Effector memory CD8-positive, alpha-beta T cell (primary cell): ENCODE measurements at regions not wholly inside any gene's neighbourhood (a gene's known extent, or its start where the extent isn't known, plus 50 kb on each side); places are given as distances from the start of the nearest gene placed in this dataset.

Source experiments
- ATAC-seq: fragments of 150-1000 bp; cut with Tn5 transposase; replicated peaks from 2 replicates; pipeline ENCODE4 v1.10.0; 2021; ENCODE audit warnings: mild to moderate bottlenecking, moderate library complexity
- DNase-seq, 3 experiments: peaks; one replicate each; pipeline ENCODE4 v3.0.0; 2021
- H3K27ac Mint-ChIP-seq, 2 donors: one replicate each; pipeline ENCODE4 v1.8.0; 2022; ENCODE audit warnings: mild to moderate bottlenecking in 2 of 2, mixed read lengths in 2 of 2, moderate library complexity in 2 of 2
- H3K27me3 Mint-ChIP-seq, 2 donors: one replicate each; pipeline ENCODE4 v1.8.0; 2022; ENCODE audit warnings: mixed read lengths in 2 of 2
- H3K36me3 Mint-ChIP-seq: one replicate; pipeline ENCODE4 v1.8.0; 2022; ENCODE audit warnings: mild to moderate bottlenecking, moderate library complexity, mixed read lengths; ENCODE audit not compliant: insufficient read depth
- H3K4me1 Mint-ChIP-seq, 2 donors: one replicate each; pipeline ENCODE4 v1.8.0; 2022; ENCODE audit warnings: low read depth in 2 of 2, mixed read lengths in 2 of 2
- H3K4me3 Mint-ChIP-seq, 2 donors: one replicate each; pipeline ENCODE4 v1.8.0; 2022; ENCODE audit warnings: mild to moderate bottlenecking in 2 of 2, mixed read lengths in 2 of 2, moderate library complexity in 2 of 2
- H3K9me3 Mint-ChIP-seq, 2 donors: one replicate each; pipeline ENCODE4 v1.8.0; 2022; ENCODE audit warnings: mixed read lengths in 2 of 2

- peaks cover 0 to 3% of the 10 kb centered on the region in 2 donors for H3K9me3 Mint-ChIP-seq
- no peak overlapping the region for H3K4me3 Mint-ChIP-seq
- H3K27me3 Mint-ChIP-seq: no peaks in the 10 kb centered on the region
- no peak for DNase-seq
- no peak for ATAC-seq
- H3K36me3 Mint-ChIP-seq: no peaks in the 10 kb centered on the region
- no peaks in the 10 kb centered on the region for H3K4me1 Mint-ChIP-seq
- no peak overlapping the region for H3K27ac Mint-ChIP-seq
These were observed 281.2 kb upstream of the DIAPH2 start for GRCh38 chrX:96403446-96403845.

GRCh38 chrX:96405842-96406241 is 278.8 kb upstream of the DIAPH2 start:
- DNase-seq: no peak
- no peak for ATAC-seq
- Mint-ChIP-seq H3K4me1 (no peaks in the 10 kb centered on the region), H3K9me3 (no peaks in the 10 kb centered on the region), H3K27ac (no peak overlapping the region), H3K4me3 (no peak overlapping the region), H3K36me3 (no peaks in the 10 kb centered on the region), H3K27me3 (no peaks in the 10 kb centered on the region)

GRCh38 chrX:96407072-96407471 is 277.6 kb upstream of the DIAPH2 start:
- Mint-ChIP-seq H3K27ac (no peak overlapping the region), H3K4me3 (no peak overlapping the region), H3K36me3 (no peaks in the 10 kb centered on the region), H3K27me3 (no peaks in the 10 kb centered on the region), H3K9me3 (no peaks in the 10 kb centered on the region), H3K4me1 (no peaks in the 10 kb centered on the region)
- no peak for ATAC-seq
- DNase-seq: no peak

GRCh38 chrX:96407501-96407900 is 277.1 kb upstream of the DIAPH2 start:
- DNase-seq (no peak), ATAC-seq (no peak)
- H3K27me3 Mint-ChIP-seq: no peaks in the 10 kb centered on the region
- H3K27ac Mint-ChIP-seq: no peak overlapping the region
- H3K4me1 Mint-ChIP-seq: no peaks in the 10 kb centered on the region
- H3K4me3 Mint-ChIP-seq: no peak overlapping the region
- no peaks in the 10 kb centered on the region for H3K9me3 Mint-ChIP-seq
- no peaks in the 10 kb centered on the region for H3K36me3 Mint-ChIP-seq

- H3K4me3 Mint-ChIP-seq: no peak overlapping the region
- ATAC-seq (no peak), DNase-seq (no peak)
- no peaks in the 10 kb centered on the region for H3K9me3 Mint-ChIP-seq
- no peaks in the 10 kb centered on the region for H3K4me1 Mint-ChIP-seq
- H3K27ac Mint-ChIP-seq: no peak overlapping the region
- H3K36me3 Mint-ChIP-seq: no peaks in the 10 kb centered on the region
- no peaks in the 10 kb centered on the region for H3K27me3 Mint-ChIP-seq
These were observed 276.7 kb upstream of the DIAPH2 start for GRCh38 chrX:96407981-96408380.

- Mint-ChIP-seq H3K9me3 (no peaks in the 10 kb centered on the region), H3K27me3 (no peaks in the 10 kb centered on the region), H3K4me1 (no peaks in the 10 kb centered on the region), H3K4me3 (no peak overlapping the region), H3K36me3 (no peaks in the 10 kb centered on the region), H3K27ac (no peak overlapping the region)
- no peak for ATAC-seq
- DNase-seq: no peak
These were observed 273.7 kb upstream of the DIAPH2 start for GRCh38 chrX:96410927-96411326.

GRCh38 chrX:96417695-96418094 is 266.9 kb upstream of the DIAPH2 start:
- H3K27me3 Mint-ChIP-seq: no peaks in the 10 kb centered on the region
- H3K36me3 Mint-ChIP-seq: no peaks in the 10 kb centered on the region
- no peak overlapping the region for H3K27ac Mint-ChIP-seq
- no peak for DNase-seq
- H3K4me3 Mint-ChIP-seq: no peak overlapping the region
- H3K4me1 Mint-ChIP-seq: no peaks in the 10 kb centered on the region
- H3K9me3 Mint-ChIP-seq: no peaks in the 10 kb centered on the region
- no peak for ATAC-seq

- Mint-ChIP-seq H3K27ac (no peak overlapping the region), H3K4me3 (no peak overlapping the region), H3K27me3 (no peaks in the 10 kb centered on the region), H3K4me1 (no peaks in the 10 kb centered on the region), H3K9me3 (peaks cover 0 to 2% of the 10 kb centered on the region in 2 donors), H3K36me3 (no peaks in the 10 kb centered on the region)
- ATAC-seq: no peak
- no peak for DNase-seq
These were observed 260.6 kb upstream of the DIAPH2 start for GRCh38 chrX:96424007-96424406.

GRCh38 chrX:96425200-96425599 is 259.4 kb upstream of the DIAPH2 start:
- ATAC-seq: no peak
- Mint-ChIP-seq H3K36me3 (no peaks in the 10 kb centered on the region), H3K27ac (no peak overlapping the region)

GRCh38 chrX:96430756-96431455 is 253.7 kb upstream of the DIAPH2 start:
- Mint-ChIP-seq H3K9me3 (peaks cover 0 to 2% of the 10 kb centered on the region in 2 donors), H3K4me1 (no peaks in the 10 kb centered on the region), H3K27ac (no peak overlapping the region), H3K27me3 (no peaks in the 10 kb centered on the region), H3K4me3 (no peak overlapping the region), H3K36me3 (no peaks in the 10 kb centered on the region)
- DNase-seq (no peak), ATAC-seq (no peak)

More at GRCh38 chrX:96425200-96425599, 259.4 kb upstream of the DIAPH2 start:
- Mint-ChIP-seq H3K9me3 (peaks cover 0 to 2% of the 10 kb centered on the region in 2 donors), H3K27me3 (no peaks in the 10 kb centered on the region), H3K4me3 (no peak overlapping the region), H3K4me1 (no peaks in the 10 kb centered on the region)
- no peak for DNase-seq

GRCh38 chrX:96432647-96433046 is 252.0 kb upstream of the DIAPH2 start:
- DNase-seq (no peak), ATAC-seq (no peak)
- Mint-ChIP-seq H3K4me3 (no peak overlapping the region), H3K36me3 (no peaks in the 10 kb centered on the region), H3K4me1 (no peaks in the 10 kb centered on the region), H3K27me3 (no peaks in the 10 kb centered on the region), H3K9me3 (no peaks in the 10 kb centered on the region), H3K27ac (no peak overlapping the region)

- Mint-ChIP-seq H3K27ac (no peak overlapping the region), H3K36me3 (no peaks in the 10 kb centered on the region), H3K4me3 (no peak overlapping the region), H3K4me1 (no peaks in the 10 kb centered on the region), H3K27me3 (no peaks in the 10 kb centered on the region), H3K9me3 (no peaks in the 10 kb centered on the region)
- DNase-seq (no peak), ATAC-seq (no peak)
These were observed 251.1 kb upstream of the DIAPH2 start for GRCh38 chrX:96433409-96434077.

- H3K9me3 Mint-ChIP-seq: no peaks in the 10 kb centered on the region
- no peak overlapping the region for H3K27ac Mint-ChIP-seq
- no peak overlapping the region for H3K4me3 Mint-ChIP-seq
- H3K4me1 Mint-ChIP-seq: no peaks in the 10 kb centered on the region
- no peaks in the 10 kb centered on the region for H3K36me3 Mint-ChIP-seq
- ATAC-seq (no peak), DNase-seq (no peak)
- H3K27me3 Mint-ChIP-seq: no peaks in the 10 kb centered on the region
These were observed 249.1 kb upstream of the DIAPH2 start for GRCh38 chrX:96435378-96436035.

- Mint-ChIP-seq H3K9me3 (no peaks in the 10 kb centered on the region), H3K4me1 (no peaks in the 10 kb centered on the region), H3K27ac (no peak overlapping the region), H3K27me3 (no peaks in the 10 kb centered on the region), H3K4me3 (no peak overlapping the region), H3K36me3 (no peaks in the 10 kb centered on the region)
- DNase-seq (no peak), ATAC-seq (no peak)
These were observed 248.5 kb upstream of the DIAPH2 start for GRCh38 chrX:96436105-96436504.
